ENCODE measurements at regions not wholly inside any gene's neighbourhood (a gene's known extent, or its start where the extent isn't known, plus 50 kb on each side); places are given as distances from the start of the nearest gene placed in this dataset.

- TF ChIP-seq POLR2AphosphoS5 (IDR thresholded peaks at IDR 0.05; ENCODE audit: low read depth, low read length), result no peak
- TF ChIP-seq SIN3A (IDR thresholded peaks at IDR 0.05; ENCODE audit: borderline replicate concordance, insufficient read depth, low read length), result no peak
- no peak for TF ChIP-seq FOXP2 (optimal IDR thresholded peaks at IDR 0.05; ENCODE audit: borderline replicate concordance, extremely low read depth, extremely low read length, insufficient read depth)
- TF ChIP-seq TAF1 (IDR thresholded peaks at IDR 0.05; ENCODE audit: borderline replicate concordance, insufficient read depth, low read length), result no peak
- TF ChIP-seq, protein P1, sequence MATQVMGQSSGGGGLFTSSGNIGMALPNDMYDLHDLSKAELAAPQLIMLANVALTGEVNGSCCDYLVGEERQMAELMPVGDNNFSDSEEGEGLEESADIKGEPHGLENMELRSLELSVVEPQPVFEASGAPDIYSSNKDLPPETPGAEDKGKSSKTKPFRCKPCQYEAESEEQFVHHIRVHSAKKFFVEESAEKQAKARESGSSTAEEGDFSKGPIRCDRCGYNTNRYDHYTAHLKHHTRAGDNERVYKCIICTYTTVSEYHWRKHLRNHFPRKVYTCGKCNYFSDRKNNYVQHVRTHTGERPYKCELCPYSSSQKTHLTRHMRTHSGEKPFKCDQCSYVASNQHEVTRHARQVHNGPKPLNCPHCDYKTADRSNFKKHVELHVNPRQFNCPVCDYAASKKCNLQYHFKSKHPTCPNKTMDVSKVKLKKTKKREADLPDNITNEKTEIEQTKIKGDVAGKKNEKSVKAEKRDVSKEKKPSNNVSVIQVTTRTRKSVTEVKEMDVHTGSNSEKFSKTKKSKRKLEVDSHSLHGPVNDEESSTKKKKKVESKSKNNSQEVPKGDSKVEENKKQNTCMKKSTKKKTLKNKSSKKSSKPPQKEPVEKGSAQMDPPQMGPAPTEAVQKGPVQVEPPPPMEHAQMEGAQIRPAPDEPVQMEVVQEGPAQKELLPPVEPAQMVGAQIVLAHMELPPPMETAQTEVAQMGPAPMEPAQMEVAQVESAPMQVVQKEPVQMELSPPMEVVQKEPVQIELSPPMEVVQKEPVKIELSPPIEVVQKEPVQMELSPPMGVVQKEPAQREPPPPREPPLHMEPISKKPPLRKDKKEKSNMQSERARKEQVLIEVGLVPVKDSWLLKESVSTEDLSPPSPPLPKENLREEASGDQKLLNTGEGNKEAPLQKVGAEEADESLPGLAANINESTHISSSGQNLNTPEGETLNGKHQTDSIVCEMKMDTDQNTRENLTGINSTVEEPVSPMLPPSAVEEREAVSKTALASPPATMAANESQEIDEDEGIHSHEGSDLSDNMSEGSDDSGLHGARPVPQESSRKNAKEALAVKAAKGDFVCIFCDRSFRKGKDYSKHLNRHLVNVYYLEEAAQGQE (IDR thresholded peaks at IDR 0.05; ENCODE audit: insufficient read depth in 1 of 2, low read depth in 2 of 2, low read length in 2 of 2), result no peak
Measured at GRCh38 chr1:193310564-193310963, 124.2 kb upstream of the B3GALT2 start.

GRCh38 chr1:193309936-193310475 lies 123.6 kb upstream of the B3GALT2 start:
- TF ChIP-seq SIN3A (IDR thresholded peaks at IDR 0.05; ENCODE audit: borderline replicate concordance, insufficient read depth, low read length) (no peak), TAF1 (IDR thresholded peaks at IDR 0.05; ENCODE audit: borderline replicate concordance, insufficient read depth, low read length) (no peak), FOXP2 (optimal IDR thresholded peaks at IDR 0.05; ENCODE audit: borderline replicate concordance, extremely low read depth, extremely low read length, insufficient read depth) (no peak), POLR2AphosphoS5 (IDR thresholded peaks at IDR 0.05; ENCODE audit: low read depth, low read length) (no peak)
- TF ChIP-seq, protein P1 (IDR thresholded peaks at IDR 0.05; ENCODE audit: insufficient read depth in 1 of 2, low read depth in 2 of 2, low read length in 2 of 2), result no peak

DNA sequence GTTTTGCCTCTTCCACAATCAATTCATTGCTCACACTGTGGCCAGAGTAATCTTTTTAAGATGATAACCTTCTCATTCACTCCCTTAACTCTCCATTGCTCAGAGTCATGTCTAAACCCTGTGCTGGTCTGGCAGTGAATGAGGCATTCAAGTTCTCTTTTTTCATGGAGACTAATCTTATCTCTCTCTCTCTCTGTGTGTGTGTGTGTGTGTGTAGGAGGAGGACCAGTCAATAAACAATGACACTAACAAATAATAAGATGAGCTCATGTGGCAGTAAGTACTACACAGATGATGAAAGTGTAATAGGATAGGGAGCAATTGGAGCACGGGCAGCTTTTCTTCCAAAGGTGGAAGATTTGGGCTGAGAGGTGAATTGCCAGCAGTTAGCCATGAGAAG lies 122.0 kb upstream of the B3GALT2 start:
- TF ChIP-seq, protein P1 (IDR thresholded peaks at IDR 0.05; ENCODE audit: insufficient read depth in 1 of 2, low read depth in 2 of 2, low read length in 2 of 2), result no peak
- TF ChIP-seq POLR2AphosphoS5 (IDR thresholded peaks at IDR 0.05; ENCODE audit: low read depth, low read length), result no peak
- no peak for TF ChIP-seq FOXP2 (optimal IDR thresholded peaks at IDR 0.05; ENCODE audit: borderline replicate concordance, extremely low read depth, extremely low read length, insufficient read depth)
- TF ChIP-seq SIN3A (IDR thresholded peaks at IDR 0.05; ENCODE audit: borderline replicate concordance, insufficient read depth, low read length), result no peak
- TF ChIP-seq TAF1 (IDR thresholded peaks at IDR 0.05; ENCODE audit: borderline replicate concordance, insufficient read depth, low read length), result no peak

DNA sequence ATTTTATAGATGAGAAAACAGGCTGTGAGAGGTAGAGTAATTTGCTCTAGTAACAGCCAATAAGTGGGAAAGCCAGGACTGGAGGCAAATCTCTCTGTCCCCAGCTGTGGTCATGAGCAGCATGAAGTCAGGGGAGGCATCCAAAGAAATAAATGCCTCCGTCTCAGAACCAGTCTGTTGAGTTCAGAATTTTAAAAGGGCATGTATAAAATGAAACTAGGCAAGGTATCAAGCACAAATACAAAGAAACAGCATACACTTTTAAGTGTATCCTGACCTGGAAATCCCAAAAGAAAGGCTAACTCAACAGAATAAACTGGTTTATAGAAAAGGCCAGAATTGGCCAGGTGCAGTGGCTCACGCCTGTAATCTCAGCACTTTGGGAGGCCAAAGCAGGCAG lies 120.0 kb upstream of the B3GALT2 start:
- TF ChIP-seq, protein P1 (IDR thresholded peaks at IDR 0.05; ENCODE audit: insufficient read depth in 1 of 2, low read depth in 2 of 2, low read length in 2 of 2), result no peak
- no peak for TF ChIP-seq SIN3A (IDR thresholded peaks at IDR 0.05; ENCODE audit: borderline replicate concordance, insufficient read depth, low read length)
- no peak for TF ChIP-seq TAF1 (IDR thresholded peaks at IDR 0.05; ENCODE audit: borderline replicate concordance, insufficient read depth, low read length)
- TF ChIP-seq FOXP2 (optimal IDR thresholded peaks at IDR 0.05; ENCODE audit: borderline replicate concordance, extremely low read depth, extremely low read length, insufficient read depth), result no peak
- no peak for TF ChIP-seq POLR2AphosphoS5 (IDR thresholded peaks at IDR 0.05; ENCODE audit: low read depth, low read length)
